HG02852 (cell line): ENCODE measurements at regions not wholly inside any gene's neighbourhood (a gene's known extent, or its start where the extent isn't known, plus 50 kb on each side); places are given as distances from the start of the nearest gene placed in this dataset.

Source experiments
- ATAC-seq: cut with Tn5 transposase; IDR thresholded peaks from one replicate; pipeline ENCODE4 v1.9.1; 2021; ENCODE audit warnings: mild to moderate bottlenecking, moderate library complexity; ENCODE audit not compliant: unreplicated experiment

GRCh38 chr11:116601814-116602636 lies 170.8 kb downstream of the BUD13 start:
- no peak for ATAC-seq

DNA sequence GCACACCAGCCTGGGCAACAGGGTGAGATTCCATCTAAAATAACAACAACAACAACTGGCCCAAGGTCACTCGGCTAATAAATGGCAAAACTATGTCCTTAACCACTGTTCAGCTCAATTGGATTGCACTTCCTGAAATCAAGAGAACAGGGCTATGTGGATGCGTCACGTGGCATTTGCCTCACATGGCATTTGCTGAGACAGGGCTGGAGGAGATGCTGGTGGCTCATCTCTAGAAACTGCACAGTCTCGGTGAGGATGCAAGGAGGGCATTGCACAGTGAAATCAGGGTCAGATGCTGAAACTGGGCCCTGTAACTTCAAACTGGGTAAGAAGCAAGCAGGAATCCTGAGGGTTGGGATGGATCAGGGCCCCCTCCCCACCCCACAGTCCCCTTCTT lies 171.9 kb downstream of the BUD13 start:
- ATAC-seq, result no peak

DNA sequence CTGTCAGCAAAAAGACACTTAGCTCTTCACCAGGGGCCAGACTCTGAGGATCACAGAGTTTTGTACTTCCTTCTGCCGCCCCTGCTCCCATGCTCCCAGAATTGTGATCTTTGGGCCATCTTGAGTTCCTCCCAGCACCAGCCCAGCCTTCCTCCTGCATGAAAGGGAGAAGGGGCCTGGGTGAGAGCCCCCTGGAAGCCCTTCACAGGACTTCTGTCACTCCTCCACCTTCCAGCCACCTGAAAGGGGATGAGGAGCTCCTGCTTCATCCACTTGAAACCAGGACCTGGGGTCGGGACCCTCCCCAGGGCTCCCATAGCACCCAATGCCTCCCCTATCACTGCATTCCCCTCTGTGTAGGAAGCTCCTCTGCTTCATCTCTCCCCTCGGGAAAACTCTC lies 174.2 kb downstream of the BUD13 start:
- no peak for ATAC-seq

DNA sequence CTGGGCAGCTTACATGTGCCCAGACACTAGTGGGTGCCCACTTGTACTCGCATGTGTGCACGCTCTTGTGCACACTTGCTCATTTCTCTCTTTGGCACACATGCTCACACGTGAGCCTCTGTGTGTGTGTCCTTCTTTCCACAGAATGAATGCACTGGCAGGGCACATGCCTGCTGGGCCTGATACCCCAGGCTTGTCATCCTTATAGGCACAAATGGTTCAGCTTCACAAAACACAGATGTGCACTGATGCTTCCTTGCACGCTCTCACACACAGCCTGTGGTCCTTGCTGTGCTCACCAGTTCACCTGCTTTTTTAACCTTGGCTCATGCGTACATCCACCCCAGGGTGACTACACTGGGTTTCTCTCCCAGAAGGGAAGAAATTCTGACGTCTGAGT lies 174.8 kb downstream of the BUD13 start:
- ATAC-seq, result no peak

DNA sequence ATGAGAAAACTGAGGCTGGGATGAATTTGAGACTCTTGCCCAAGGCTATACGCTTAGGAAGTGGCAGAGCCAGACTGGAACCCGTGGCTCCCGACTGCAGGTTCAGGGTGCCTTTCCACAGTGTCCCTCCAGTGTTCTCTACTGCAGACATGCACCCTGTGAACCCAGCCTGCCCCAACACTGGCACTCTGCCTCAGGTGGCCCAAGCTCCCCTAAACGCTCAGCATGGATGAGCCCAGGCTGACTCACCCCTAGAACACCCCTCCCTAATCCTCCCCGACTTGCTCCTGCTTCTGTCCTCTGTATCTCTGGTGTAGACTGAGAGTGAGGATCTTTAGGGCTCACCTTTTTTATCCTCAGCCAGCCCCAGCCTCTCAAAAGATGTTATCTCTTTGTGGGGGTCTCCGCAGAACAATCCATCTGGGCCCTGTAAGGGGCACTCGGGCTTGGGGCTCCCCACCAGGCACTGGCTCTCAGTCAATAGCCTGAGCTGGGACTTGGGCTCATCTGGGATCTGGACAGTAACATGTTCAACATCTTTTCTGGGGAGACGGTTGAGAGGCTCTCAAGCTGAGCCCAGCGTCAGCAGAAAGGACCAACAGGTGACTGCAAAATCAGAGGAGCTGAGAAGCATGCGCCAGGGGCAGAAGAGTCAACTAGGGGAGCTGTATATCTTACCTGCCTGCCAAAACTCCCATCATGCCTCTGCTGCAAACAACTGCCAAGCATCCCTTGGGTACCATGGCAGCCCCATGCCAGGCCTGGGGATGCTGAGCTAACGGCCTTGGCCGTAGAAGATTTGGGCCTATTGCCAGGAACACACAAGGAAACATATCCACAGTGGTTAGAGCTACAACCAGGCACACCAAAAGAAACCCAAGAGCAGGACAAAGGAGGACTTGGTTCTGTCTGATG lies 176.2 kb downstream of the BUD13 start:
- ATAC-seq, result no peak

DNA sequence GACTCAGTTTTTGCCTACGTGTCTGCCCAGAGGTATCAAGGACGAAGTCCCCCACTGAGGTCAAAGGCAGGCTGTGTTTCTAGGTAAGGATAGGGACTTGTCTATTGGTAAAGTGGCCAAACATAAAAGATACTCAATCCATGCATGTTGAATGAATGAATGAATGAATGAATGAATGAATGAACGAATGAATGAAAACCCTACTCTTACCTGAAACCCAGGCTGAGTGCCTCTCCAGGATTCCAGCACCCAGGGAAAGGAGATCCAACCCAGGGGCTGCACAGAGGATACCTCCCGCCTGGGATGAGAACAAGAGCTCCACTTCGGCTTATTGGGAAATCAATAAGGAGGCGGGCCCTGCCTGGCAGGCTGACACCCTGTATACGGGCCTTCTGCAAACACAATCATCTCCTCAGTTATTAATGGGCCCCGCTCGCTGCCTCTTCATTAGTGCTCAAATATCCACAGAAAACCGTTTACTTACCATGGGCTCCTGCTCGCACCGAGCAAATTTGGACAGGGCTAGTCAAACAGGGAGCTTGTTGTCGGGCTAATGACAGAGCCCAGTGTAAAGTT lies 177.4 kb downstream of the BUD13 start:
- no peak for ATAC-seq

- no peak for ATAC-seq
These were observed 181.8 kb downstream of the BUD13 start for GRCh38 chr11:116590844-116591570.

DNA sequence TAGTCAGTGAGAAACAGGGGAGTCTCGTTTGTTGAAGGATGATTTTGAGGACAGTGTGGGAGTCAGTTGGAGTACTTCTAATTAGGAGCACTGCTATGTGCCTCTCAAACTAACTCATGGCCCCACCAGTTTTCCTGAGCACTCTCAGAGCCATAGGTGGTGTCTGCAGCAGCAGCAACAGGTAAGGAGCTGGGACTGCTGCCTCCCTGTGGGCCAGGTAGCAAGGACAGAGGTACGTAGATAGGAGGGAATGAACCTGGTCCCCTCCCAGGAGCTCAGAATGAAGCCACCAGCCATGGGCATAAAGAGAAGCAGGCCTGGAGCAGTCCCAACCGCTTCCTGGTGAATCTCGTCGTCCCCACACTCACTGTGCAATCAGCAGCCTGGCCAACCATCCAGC lies 183.4 kb downstream of the BUD13 start:
- no peak for ATAC-seq

DNA sequence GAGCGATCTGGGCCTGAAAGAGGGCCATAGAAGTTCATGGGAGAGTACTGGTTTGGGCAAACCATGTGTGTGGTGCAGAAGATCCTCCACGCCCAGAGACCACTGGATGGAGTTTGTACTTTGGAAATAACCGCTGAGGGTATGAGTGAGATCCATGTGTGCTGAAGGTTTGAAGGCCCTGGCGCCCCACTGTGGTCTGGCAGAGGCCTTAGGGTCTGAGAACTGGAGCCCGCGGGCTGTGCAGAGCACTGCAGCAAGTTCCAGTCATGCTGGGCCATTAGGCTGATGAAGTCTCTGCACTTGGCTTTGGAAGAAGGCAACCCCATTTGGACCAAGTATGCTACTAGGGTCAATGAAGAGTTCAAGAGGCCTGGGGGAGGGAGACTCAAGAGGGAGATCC lies 186.4 kb downstream of the BUD13 start:
- no peak for ATAC-seq

GRCh38 chr11:116582571-116582970 lies 190.2 kb downstream of the BUD13 start:
- no peak for ATAC-seq

- no peak for ATAC-seq
These were observed 191.4 kb downstream of the BUD13 start for GRCh38 chr11:116581349-116581748.

- ATAC-seq, result no peak
These were observed 192.0 kb downstream of the BUD13 start for GRCh38 chr11:116580799-116581198.

DNA sequence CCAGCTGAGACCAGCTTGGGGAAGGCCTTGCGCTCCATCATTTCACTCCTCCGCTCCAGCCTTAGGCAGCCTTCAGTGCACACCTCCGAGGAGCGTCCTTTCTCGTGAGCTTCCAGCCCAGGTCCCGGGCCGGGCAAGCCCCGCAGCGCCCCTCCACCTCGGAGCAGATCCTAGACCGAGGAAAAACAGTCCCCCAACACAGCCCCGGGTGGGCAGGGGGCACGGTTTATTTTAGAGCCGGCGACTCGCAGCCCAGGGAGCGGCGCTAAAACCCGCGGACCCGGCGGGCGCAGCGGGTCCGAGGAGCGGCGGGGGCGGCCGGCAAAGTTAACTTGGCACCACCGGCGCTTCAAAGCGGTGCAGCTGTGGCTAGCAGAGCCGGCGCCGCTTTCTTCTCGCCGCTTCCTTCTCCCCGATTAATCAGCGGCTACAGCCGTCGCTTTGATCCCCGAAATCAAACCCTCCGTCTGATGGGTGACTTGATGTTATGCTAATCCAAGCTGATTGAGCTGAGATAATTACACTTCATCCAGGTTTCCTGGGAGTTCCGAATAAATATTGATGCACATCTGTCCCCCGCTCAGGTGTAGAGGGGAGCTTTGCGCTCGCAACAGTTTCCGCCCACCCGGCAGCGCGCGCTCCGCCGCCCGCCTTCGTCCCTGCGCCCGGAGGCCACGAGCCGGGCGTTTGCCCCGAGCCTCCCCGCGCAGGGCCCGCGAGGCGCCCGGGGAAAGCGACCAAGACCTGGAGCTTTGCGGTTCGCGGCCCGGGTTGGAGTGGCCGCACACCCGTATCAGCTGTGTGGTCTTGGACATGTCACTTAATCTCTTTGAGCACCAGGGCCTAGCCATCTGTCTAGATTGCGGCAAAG lies 192.7 kb downstream of the BUD13 start:
- ATAC-seq, result no peak

GRCh38 chr11:116579031-116579653 lies 193.6 kb downstream of the BUD13 start:
- ATAC-seq, result no peak

GRCh38 chr11:116577956-116578355 lies 194.8 kb downstream of the BUD13 start:
- no peak for ATAC-seq

DNA sequence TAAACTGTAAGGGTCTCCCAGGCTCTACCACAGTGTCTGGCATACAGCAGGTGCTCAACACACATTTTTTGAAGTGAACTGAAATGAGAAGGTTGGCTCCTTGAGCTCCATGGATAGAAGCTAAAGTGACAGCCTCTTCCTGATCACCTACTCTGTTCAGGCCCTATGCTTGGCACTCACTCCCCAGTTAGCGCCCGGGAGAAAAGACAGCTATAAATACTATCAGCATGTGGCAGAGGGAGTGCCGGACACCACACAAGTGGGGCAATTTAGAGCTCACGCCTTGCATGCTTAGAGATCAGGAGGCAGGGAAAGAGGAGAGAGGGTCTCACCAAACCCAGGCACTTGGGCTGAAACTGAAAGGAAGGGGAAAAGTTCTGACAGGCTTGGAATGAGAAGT lies 195.5 kb downstream of the BUD13 start:
- ATAC-seq, result no peak

GRCh38 chr11:116576526-116576925 lies 196.3 kb downstream of the BUD13 start:
- ATAC-seq, result no peak

DNA sequence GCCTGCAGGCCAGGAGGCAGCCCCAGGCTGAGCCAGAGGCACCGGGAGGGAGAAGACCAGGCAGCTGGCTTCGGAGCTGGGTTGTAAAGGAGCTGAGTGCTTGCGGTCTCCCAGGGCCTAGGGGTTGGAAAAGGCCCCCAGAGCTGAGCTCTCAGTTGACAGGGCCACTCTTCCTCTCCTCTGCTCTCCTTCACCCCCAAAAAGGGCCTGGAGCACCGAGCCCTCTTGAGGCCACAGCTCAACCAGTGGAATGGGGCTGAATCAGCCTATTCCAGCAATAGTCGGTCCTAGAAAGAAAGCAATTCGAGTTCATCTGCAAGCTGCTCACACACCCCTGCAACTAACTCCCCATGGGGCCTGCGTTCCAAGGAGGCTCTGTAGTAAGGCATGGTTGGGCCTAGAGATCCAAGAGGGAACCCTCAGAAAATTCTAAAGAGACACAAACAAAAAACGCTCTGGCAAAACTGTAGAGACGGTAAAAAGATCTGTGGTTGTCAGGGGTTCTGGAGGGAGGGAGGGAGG lies 205.0 kb downstream of the BUD13 start:
- no peak for ATAC-seq

- ATAC-seq, result no peak
These were observed 209.1 kb downstream of the BUD13 start for GRCh38 chr11:116563712-116564047.
